ENCODE measurements at regions not wholly inside any gene's neighbourhood (a gene's known extent, or its start where the extent isn't known, plus 50 kb on each side); places are given as distances from the start of the nearest gene placed in this dataset.

GRCh38 chr5:167915237-167915636 lies 376.2 kb upstream of the WWC1 start:
- Histone ChIP-seq H3K9me3 (ENCODE audit: low read length) (peaks cover 6% of the 10 kb centered on the region), H3K4me1 (ENCODE audit: insufficient read depth, low read length) (peaks cover 42% of the 10 kb centered on the region), H3K27me3 (ENCODE audit: insufficient read depth, low read length) (no peaks in the 10 kb centered on the region), H3K36me3 (ENCODE audit: insufficient read depth, low read length) (no peaks in the 10 kb centered on the region), H3K4me3 (ENCODE audit: low read length) (no peak overlapping the region), H2AFZ (ENCODE audit: low read depth, low read length) (no peak overlapping the region)

- Histone ChIP-seq H3K36me3 (ENCODE audit: insufficient read depth, low read length) (no peaks in the 10 kb centered on the region), H3K4me3 (ENCODE audit: low read length) (no peak overlapping the region), H3K4me1 (ENCODE audit: insufficient read depth, low read length) (peaks cover 42% of the 10 kb centered on the region), H2AFZ (ENCODE audit: low read depth, low read length) (no peak overlapping the region), H3K9me3 (ENCODE audit: low read length) (peaks cover 6% of the 10 kb centered on the region), H3K27me3 (ENCODE audit: insufficient read depth, low read length) (no peaks in the 10 kb centered on the region)
These were observed 375.2 kb upstream of the WWC1 start for GRCh38 chr5:167916261-167916691.

- H2AFZ ChIP-seq (ENCODE audit: low read depth, low read length) = no peak overlapping the region
These were observed 374.7 kb upstream of the WWC1 start for GRCh38 chr5:167916706-167917105.

DNA sequence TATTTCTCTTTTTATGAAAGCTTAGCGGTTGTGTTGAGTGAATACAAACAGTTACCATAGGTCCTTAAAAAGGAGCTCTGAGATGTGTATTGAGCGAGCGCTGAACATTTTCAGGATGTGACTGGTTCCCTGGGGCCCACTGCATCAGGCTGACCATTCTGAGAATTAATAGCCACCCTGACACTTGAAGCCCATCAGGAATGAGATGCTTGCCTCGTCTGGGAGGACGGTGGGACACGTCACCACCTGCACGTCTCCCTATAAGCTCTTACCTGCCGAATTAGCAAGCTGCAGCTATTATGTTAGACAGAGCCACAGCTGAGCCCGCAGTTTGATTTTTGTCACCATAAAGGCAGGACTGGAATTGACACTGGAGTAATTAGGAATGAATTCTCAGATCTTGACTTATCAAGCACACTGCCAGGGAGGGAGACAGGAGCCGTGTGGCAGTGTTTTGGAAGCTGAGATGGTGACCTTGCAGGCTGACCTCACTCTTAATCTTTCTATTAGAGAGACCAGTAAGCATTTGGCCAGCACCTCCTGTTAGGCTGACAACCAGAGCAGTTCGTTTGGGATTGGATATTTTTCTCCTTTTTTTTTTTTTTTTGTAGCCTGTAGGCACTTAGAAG lies 373.1 kb upstream of the WWC1 start:
- no peak overlapping the region for H3K4me3 ChIP-seq (ENCODE audit: low read length)
- H3K27me3 ChIP-seq (ENCODE audit: insufficient read depth, low read length) = no peaks in the 10 kb centered on the region
- peaks cover 42% of the 10 kb centered on the region for H3K4me1 ChIP-seq (ENCODE audit: insufficient read depth, low read length)
- H3K9me3 ChIP-seq (ENCODE audit: low read length) = peaks cover 6% of the 10 kb centered on the region
- no peak overlapping the region for H2AFZ ChIP-seq (ENCODE audit: low read depth, low read length)
- H3K36me3 ChIP-seq (ENCODE audit: insufficient read depth, low read length) = no peaks in the 10 kb centered on the region

More at GRCh38 chr5:167916706-167917105, 374.7 kb upstream of the WWC1 start:
- Histone ChIP-seq H3K9me3 (ENCODE audit: low read length) (peaks cover 6% of the 10 kb centered on the region), H3K36me3 (ENCODE audit: insufficient read depth, low read length) (no peaks in the 10 kb centered on the region), H3K27me3 (ENCODE audit: insufficient read depth, low read length) (no peaks in the 10 kb centered on the region), H3K4me1 (ENCODE audit: insufficient read depth, low read length) (peaks cover 42% of the 10 kb centered on the region), H3K4me3 (ENCODE audit: low read length) (no peak overlapping the region)

DNA sequence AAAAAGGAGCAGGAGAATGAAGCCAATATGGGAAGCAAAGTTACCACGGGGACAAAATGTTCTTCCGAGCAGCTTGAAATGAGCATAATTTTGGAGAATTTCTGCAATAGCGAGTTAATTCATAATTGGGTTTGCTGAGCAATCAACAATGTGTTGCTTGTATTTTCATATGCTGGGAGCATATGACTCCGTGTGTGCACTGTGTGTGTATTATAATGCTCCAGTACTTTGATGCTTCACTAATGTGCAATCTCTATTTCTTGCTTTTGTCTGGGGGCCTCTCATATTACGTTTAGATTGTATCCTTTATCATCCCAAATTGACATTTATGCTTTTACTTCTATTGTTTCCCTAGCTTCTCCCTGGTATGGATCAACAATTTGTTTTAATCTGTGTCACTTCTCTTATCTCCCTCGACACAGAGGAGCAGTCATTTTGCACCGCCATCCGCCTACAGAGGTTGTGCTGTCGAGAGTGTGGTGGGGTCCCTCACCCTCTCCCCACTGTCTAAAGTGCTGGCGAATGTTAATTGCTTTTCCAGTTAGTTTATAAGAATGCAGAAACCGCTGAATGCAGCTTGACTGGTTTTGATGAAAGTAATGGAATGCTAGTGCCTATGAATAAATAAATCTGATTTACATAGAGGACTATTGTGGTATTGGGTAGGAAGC lies 372.5 kb upstream of the WWC1 start:
- no peaks in the 10 kb centered on the region for H3K36me3 ChIP-seq (ENCODE audit: insufficient read depth, low read length)
- H3K27me3 ChIP-seq (ENCODE audit: insufficient read depth, low read length) = no peaks in the 10 kb centered on the region
- H3K4me1 ChIP-seq (ENCODE audit: insufficient read depth, low read length) = peaks cover 42% of the 10 kb centered on the region
- H3K4me3 ChIP-seq (ENCODE audit: low read length) = no peak overlapping the region
- H3K9me3 ChIP-seq (ENCODE audit: low read length) = peaks cover 6% of the 10 kb centered on the region
- no peak overlapping the region for H2AFZ ChIP-seq (ENCODE audit: low read depth, low read length)

- H2AFZ ChIP-seq (ENCODE audit: low read depth, low read length) = no peak overlapping the region
- H3K36me3 ChIP-seq (ENCODE audit: insufficient read depth, low read length) = peaks cover 8% of the 10 kb centered on the region
- no peaks in the 10 kb centered on the region for H3K27me3 ChIP-seq (ENCODE audit: insufficient read depth, low read length)
- peaks cover 3% of the 10 kb centered on the region for H3K9me3 ChIP-seq (ENCODE audit: low read length)
- H3K4me1 ChIP-seq (ENCODE audit: insufficient read depth, low read length) = peaks cover 42% of the 10 kb centered on the region
- H3K4me3 ChIP-seq (ENCODE audit: low read length) = no peak overlapping the region
These were observed 370.9 kb upstream of the WWC1 start for GRCh38 chr5:167920589-167920988.

GRCh38 chr5:167921796-167922195 lies 369.6 kb upstream of the WWC1 start:
- H3K4me1 ChIP-seq (ENCODE audit: insufficient read depth, low read length) = peaks cover 30% of the 10 kb centered on the region
- H2AFZ ChIP-seq (ENCODE audit: low read depth, low read length) = no peak overlapping the region
- H3K4me3 ChIP-seq (ENCODE audit: low read length) = no peak overlapping the region
- H3K9me3 ChIP-seq (ENCODE audit: low read length) = peaks cover 5% of the 10 kb centered on the region
- H3K27me3 ChIP-seq (ENCODE audit: insufficient read depth, low read length) = no peaks in the 10 kb centered on the region
- peaks cover 8% of the 10 kb centered on the region for H3K36me3 ChIP-seq (ENCODE audit: insufficient read depth, low read length)

DNA sequence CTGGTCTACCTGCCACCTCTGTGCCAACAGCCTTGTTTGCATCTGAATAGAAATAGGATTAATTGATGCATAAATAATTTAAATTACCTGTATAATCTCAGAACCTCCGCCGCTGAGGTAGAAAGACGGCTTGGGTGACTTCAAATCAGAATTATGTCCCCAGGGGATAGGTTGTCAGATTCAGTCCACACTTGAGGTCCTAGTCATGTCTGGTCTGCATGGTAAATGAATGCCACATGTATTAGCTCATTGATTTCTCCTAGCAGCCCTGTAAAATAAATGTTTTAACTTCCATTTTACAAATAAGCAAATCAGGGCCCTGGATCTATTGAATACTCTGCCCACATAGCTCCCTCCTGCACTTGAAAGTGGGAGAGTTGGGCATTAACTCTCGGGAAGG lies 368.0 kb upstream of the WWC1 start:
- no peak overlapping the region for H3K4me3 ChIP-seq (ENCODE audit: low read length)
- H3K4me1 ChIP-seq (ENCODE audit: insufficient read depth, low read length) = peaks cover 16% of the 10 kb centered on the region
- peaks cover 8% of the 10 kb centered on the region for H3K9me3 ChIP-seq (ENCODE audit: low read length)
- no peaks in the 10 kb centered on the region for H3K27me3 ChIP-seq (ENCODE audit: insufficient read depth, low read length)
- H2AFZ ChIP-seq (ENCODE audit: low read depth, low read length) = no peak overlapping the region
- peaks cover 8% of the 10 kb centered on the region for H3K36me3 ChIP-seq (ENCODE audit: insufficient read depth, low read length)

- Histone ChIP-seq H3K9me3 (ENCODE audit: low read length) (peaks cover 6% of the 10 kb centered on the region), H3K4me3 (ENCODE audit: low read length) (no peak overlapping the region), H3K4me1 (ENCODE audit: insufficient read depth, low read length) (no peaks in the 10 kb centered on the region), H3K27me3 (ENCODE audit: insufficient read depth, low read length) (no peaks in the 10 kb centered on the region), H2AFZ (ENCODE audit: low read depth, low read length) (no peak overlapping the region), H3K36me3 (ENCODE audit: insufficient read depth, low read length) (peaks cover under 1% of the 10 kb centered on the region)
These were observed 361.6 kb upstream of the WWC1 start for GRCh38 chr5:167929841-167930240.

- no peaks in the 10 kb centered on the region for H3K9me3 ChIP-seq (ENCODE audit: low read length)
- no peak overlapping the region for H2AFZ ChIP-seq (ENCODE audit: low read depth, low read length)
- H3K4me1 ChIP-seq (ENCODE audit: insufficient read depth, low read length) = no peaks in the 10 kb centered on the region
- no peaks in the 10 kb centered on the region for H3K27me3 ChIP-seq (ENCODE audit: insufficient read depth, low read length)
- no peak overlapping the region for H3K4me3 ChIP-seq (ENCODE audit: low read length)
- no peaks in the 10 kb centered on the region for H3K36me3 ChIP-seq (ENCODE audit: insufficient read depth, low read length)
These were observed 356.9 kb upstream of the WWC1 start for GRCh38 chr5:167934551-167934971.

DNA sequence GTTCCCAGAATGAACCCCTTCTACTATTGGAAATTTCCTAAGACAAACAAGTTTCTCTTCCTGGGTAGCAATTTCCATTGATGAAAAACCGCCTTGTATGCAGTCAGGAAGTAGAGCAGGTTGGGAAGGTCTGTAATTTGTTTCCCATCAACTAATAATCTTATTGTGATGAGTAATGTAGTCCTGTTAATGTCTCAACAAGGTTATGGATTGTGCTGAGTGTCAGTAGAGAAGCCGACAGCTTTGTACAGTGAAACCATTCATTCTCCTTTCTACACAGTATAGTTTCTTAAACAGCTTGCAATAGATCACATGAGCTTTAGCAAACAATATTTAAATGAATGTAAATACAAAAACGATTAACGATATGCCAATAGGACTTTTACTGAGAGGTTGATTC lies 355.4 kb upstream of the WWC1 start:
- H3K4me1 ChIP-seq (ENCODE audit: insufficient read depth, low read length) = no peaks in the 10 kb centered on the region
- H3K27me3 ChIP-seq (ENCODE audit: insufficient read depth, low read length) = no peaks in the 10 kb centered on the region
- H3K9me3 ChIP-seq (ENCODE audit: low read length) = no peaks in the 10 kb centered on the region
- no peak overlapping the region for H2AFZ ChIP-seq (ENCODE audit: low read depth, low read length)
- no peaks in the 10 kb centered on the region for H3K36me3 ChIP-seq (ENCODE audit: insufficient read depth, low read length)
- no peak overlapping the region for H3K4me3 ChIP-seq (ENCODE audit: low read length)

DNA sequence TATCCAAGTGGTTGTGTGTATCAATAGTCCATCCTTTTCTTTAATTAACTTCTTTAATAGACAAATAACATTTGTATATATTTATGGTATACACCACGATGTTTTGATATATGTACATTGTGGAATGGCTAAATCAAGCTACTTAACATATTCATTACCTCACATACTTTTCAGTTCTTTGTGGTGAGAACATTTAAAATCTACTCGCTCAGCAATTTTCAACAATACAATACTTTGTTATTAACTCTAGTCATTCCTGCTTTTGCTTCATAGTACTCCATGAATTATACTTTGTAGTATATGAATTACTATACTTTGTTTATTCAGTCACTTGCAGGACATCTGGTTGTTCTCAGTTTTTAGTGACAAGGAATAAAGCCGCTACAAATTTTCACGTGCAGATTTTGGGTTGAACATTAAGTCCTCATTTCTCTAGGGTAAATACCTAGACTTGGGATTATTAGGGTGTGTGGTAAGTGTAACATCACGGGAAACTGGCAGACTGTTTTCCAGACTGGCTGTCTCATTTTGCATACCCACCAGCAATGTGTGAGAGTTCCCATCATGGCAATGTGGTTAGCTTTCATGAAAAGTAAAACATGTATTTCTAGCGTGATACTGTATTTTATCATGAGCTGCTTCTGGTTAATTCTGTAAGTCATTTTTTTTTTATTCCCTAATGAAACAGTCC lies 354.4 kb upstream of the WWC1 start:
- H3K9me3 ChIP-seq (ENCODE audit: low read length) = no peaks in the 10 kb centered on the region
- H2AFZ ChIP-seq (ENCODE audit: low read depth, low read length) = no peak overlapping the region
- no peaks in the 10 kb centered on the region for H3K36me3 ChIP-seq (ENCODE audit: insufficient read depth, low read length)
- no peaks in the 10 kb centered on the region for H3K27me3 ChIP-seq (ENCODE audit: insufficient read depth, low read length)
- H3K4me1 ChIP-seq (ENCODE audit: insufficient read depth, low read length) = no peaks in the 10 kb centered on the region
- H3K4me3 ChIP-seq (ENCODE audit: low read length) = no peak overlapping the region

DNA sequence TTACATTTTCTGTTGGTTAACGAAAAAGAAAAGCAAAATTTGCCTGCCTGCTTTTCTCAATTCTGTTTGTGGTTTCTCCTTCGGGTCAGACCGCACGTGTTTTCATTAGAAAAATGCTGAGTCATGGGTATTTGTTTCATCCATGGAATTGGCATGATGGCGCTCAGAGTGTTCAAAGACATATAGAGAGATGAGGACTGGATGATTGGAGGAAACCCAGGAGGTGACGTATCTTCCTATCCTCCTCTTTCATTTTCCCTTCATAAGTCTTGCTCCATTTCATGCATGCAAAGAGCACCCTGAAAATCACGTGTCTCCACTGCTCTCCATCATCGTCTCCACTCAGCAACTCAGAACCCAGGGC lies 353.8 kb upstream of the WWC1 start:
- H3K27me3 ChIP-seq (ENCODE audit: insufficient read depth, low read length) = no peaks in the 10 kb centered on the region
- H3K9me3 ChIP-seq (ENCODE audit: low read length) = no peaks in the 10 kb centered on the region
- H2AFZ ChIP-seq (ENCODE audit: low read depth, low read length) = no peak overlapping the region
- H3K36me3 ChIP-seq (ENCODE audit: insufficient read depth, low read length) = no peaks in the 10 kb centered on the region
- no peak overlapping the region for H3K4me3 ChIP-seq (ENCODE audit: low read length)
- H3K4me1 ChIP-seq (ENCODE audit: insufficient read depth, low read length) = no peaks in the 10 kb centered on the region

All from neuron (in vitro differentiated cells).